ENCODE measurements at regions not wholly inside any gene's neighbourhood (a gene's known extent, or its start where the extent isn't known, plus 50 kb on each side); places are given as distances from the start of the nearest gene placed in this dataset.

DNA sequence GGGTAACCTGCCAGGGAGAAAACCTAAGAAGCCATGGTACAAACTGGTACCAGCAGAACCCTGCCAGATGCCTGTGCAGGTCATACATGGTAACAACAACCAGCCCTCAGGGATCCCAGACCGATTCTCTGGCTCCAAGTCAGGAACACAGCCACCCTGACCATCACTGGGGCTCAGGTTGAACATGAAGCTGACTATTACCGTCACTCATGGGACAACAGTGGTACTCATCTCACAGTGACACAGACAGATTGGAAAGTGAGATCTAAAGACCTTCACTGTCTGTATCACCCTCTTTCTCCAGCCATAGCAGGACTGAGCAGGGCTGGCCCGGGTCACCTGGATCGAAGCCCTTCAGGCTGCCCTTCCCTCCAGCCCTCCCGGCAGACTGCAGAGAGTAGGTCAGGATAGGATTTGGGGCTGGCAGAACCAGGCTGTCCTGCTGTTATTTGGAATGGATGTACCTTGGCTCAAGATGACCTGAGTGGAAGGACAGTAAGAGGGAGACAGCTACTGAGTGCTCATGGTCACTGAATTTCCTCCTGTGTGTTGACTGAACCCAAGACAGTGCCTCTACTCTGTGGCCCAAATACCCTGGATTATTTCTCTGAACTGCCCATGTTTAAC is 94.7 kb downstream of the GGTLC2 start:
- H3K27ac ChIP-seq, result no peak overlapping the region
- DNase-seq (ENCODE audit: low spot score), result no peak
- ChIA-PET CTCF (interaction anchor here (0.6 to 0.7 kb wide), 2 partner anchors 217 to 705 kb away, joined by 3 read pairs; no protein-coding TSS in a partner anchor), POLR2A (ENCODE audit: low non-redundant PET) (no interaction called here)
- no peak for TF ChIP-seq CTCF (conservative IDR thresholded peaks at IDR 0.05; ENCODE audit: low read depth)

GRCh38 chr22:22740560-22741276 is 96.3 kb downstream of the GGTLC2 start:
- no peak for DNase-seq (ENCODE audit: low spot score)
- ChIA-PET CTCF (interaction anchor here (0.7 kb wide), 1 partner anchor 72 kb away, joined by 3 read pairs; no protein-coding TSS in a partner anchor), POLR2A (ENCODE audit: low non-redundant PET) (no interaction called here)
- no peak overlapping the region for H3K27ac ChIP-seq
- no peak for TF ChIP-seq CTCF (conservative IDR thresholded peaks at IDR 0.05; ENCODE audit: low read depth)

- H3K27ac ChIP-seq, result no peak overlapping the region
- CTCF ChIA-PET, result no interaction called here
- DNase-seq (ENCODE audit: low spot score), result no peak
- TF ChIP-seq CTCF (conservative IDR thresholded peaks at IDR 0.05; ENCODE audit: low read depth), result no peak
- POLR2A ChIA-PET (ENCODE audit: low non-redundant PET), result no interaction called here
Measured at GRCh38 chr22:22741843-22742242, 97.4 kb downstream of the GGTLC2 start.

GRCh38 chr22:22742641-22743040 is 98.2 kb downstream of the GGTLC2 start:
- ChIA-PET CTCF (no interaction called here), POLR2A (ENCODE audit: low non-redundant PET) (no interaction called here)
- no peak overlapping the region for H3K27ac ChIP-seq
- no peak for DNase-seq (ENCODE audit: low spot score)
- no peak for TF ChIP-seq CTCF (conservative IDR thresholded peaks at IDR 0.05; ENCODE audit: low read depth)

DNA sequence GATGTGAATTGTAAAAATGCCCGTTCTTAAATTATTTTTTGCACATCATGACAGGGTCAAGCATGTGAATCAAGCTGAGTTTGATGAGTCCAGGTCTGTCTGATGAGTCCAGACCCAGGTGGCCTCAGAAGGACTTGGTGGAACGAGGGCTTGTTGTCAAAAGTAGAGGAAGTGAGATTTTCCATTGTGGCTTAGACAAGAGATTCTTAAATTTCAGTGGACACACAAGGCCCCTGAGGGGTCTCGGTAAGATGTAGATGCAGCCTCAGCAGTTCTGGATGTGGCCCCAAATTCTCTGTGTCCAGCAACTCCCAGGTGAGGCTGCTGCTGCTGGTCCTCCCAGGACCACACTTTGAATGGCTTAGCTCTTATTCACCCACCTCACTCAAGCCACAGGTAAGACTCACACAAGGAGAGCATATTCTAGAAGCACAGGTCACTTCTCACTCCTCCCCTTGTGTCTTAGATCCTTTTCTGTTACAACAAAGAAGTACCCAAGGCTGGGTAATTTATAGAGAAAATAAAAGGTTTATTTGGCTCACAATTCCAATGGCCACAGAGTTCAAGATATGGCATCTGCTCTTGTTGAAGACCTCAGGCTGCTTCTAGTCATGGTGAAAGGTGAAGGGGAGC is 98.8 kb downstream of the GGTLC2 start:
- DNase-seq (ENCODE audit: low spot score), result no peak
- CTCF ChIA-PET, result no interaction called here
- no peak overlapping the region for H3K27ac ChIP-seq
- POLR2A ChIA-PET (ENCODE audit: low non-redundant PET), result no interaction called here
- no peak for TF ChIP-seq CTCF (conservative IDR thresholded peaks at IDR 0.05; ENCODE audit: low read depth)

DNA sequence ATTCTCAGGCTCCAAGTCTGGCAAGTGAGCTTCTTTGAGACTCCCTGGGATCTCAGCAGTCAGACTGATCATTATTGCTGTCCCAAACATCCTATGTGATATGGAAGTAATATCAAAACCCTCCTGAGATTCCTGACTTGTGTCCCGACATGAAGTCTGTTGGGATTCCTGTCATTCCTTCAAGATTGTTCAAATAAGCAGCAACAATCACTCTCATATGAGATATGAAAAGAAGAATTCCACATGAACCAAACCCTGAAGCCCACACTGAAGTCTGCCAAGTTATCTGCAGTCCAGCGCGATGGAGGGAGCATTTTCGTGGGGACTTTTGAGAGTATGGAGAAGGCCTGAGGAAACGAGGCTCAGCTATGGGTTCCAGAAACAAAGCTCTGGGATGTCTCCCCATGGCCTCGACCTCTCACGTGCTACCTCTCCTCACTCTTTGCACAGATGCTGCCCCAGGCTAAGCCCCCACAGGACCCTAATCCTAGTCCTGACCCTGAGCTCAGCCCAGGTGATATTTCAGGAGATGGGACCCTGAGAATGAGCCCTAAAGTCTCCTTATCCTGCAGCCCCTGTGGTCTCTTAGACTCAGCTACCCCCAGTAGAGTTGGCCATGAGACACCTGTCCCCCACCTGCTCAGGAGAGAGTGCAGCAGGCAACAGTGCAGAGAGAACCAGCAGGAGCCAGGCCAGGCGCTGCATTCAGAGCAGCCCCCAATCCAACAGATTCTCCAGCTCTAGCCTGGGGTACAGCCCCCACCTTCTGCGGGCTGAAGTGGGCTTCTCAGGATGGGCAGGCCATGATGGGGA is 100.2 kb downstream of the GGTLC2 start:
- no peak for DNase-seq (ENCODE audit: low spot score)

More for the DNA sequence above, 100.2 kb downstream of the GGTLC2 start:
- TF ChIP-seq CTCF (conservative IDR thresholded peaks at IDR 0.05; ENCODE audit: low read depth), result no peak
- ChIA-PET POLR2A (ENCODE audit: low non-redundant PET) (no interaction called here), CTCF (interaction anchor here (1.4 kb wide), 1 partner anchor 9 kb away, joined by 6 read pairs; no protein-coding TSS in a partner anchor)
- no peak overlapping the region for H3K27ac ChIP-seq

Data from RWPE1 (cell line).